Smooth muscle cell (in vitro differentiated cells): ENCODE measurements at regions not wholly inside any gene's neighbourhood (a gene's known extent, or its start where the extent isn't known, plus 50 kb on each side); places are given as distances from the start of the nearest gene placed in this dataset.

ENCODE experiments used
- DNase-seq: peaks from one replicate; lab custom pipeline; 2025; ENCODE audit not compliant: unreplicated experiment; lab: John Stamatoyannopoulos, UW
- H2AFZ ChIP-seq: fragments of 200-600 bp; sonication (generic); 2 replicates; pipeline ENCODE4 v1.6.0; 2016; ENCODE audit warnings: antibody characterized with exemption, low read depth, mild to moderate bottlenecking
- H3F3A ChIP-seq: fragments of 200-600 bp; sonication (generic); 2 replicates; pipeline ENCODE4 v1.6.0; 2017; ENCODE audit warnings: antibody characterized with exemption, low read depth
- H3K27ac ChIP-seq: fragments of 200-600 bp; sonication (generic); 2 replicates; pipeline ENCODE4 v1.5.1; 2016; ENCODE audit warnings: low read depth, mild to moderate bottlenecking
- H3K27me3 ChIP-seq: fragments of 200-600 bp; sonication (generic); 2 replicates; pipeline ENCODE4 v1.6.1; 2016; ENCODE audit warnings: low read depth, mild to moderate bottlenecking
- H3K36me3 ChIP-seq: fragments of 200-600 bp; sonication (generic); 2 replicates; pipeline ENCODE4 v1.5.1; 2016; ENCODE audit warnings: low read depth
- H3K4me1 ChIP-seq: fragments of 200-600 bp; sonication (generic); 2 replicates; pipeline ENCODE4 v1.5.1; 2016; ENCODE audit warnings: low read depth
- H3K4me2 ChIP-seq: fragments of 200-600 bp; sonication (generic); 2 replicates; pipeline ENCODE4 v1.6.0; 2016; ENCODE audit warnings: mild to moderate bottlenecking
- H3K4me3 ChIP-seq: fragments of 200-600 bp; sonication (generic); 2 replicates; pipeline ENCODE4 v1.5.1; 2016; ENCODE audit warnings: mild to moderate bottlenecking
- H3K79me2 ChIP-seq: fragments of 200-600 bp; sonication (generic); 2 replicates; pipeline ENCODE4 v1.6.0; 2016; ENCODE audit warnings: low read depth, mild to moderate bottlenecking
- H3K9ac ChIP-seq: fragments of 200-600 bp; sonication (generic); 2 replicates; pipeline ENCODE4 v1.6.0; 2016; ENCODE audit warnings: low read depth
- H3K9me3 ChIP-seq: fragments of 200-600 bp; sonication (generic); replicated peaks from 2 replicates; pipeline ENCODE4 v1.5.1; 2016; ENCODE audit warnings: low read depth
- H4K20me1 ChIP-seq: fragments of 200-600 bp; sonication (generic); 2 replicates; pipeline ENCODE4 v1.6.0; 2016; ENCODE audit warnings: low read depth
- WGBS: methylation state at CpG from one replicate; pipeline ENCODE4 v1.1.7; 2016; ENCODE audit warnings: low lambda C conversion rate; 5-methylcytosine and 5-hydroxymethylcytosine counted together
- TF ChIP-seq, protein P1 (sequence below): fragments of 200-600 bp; sonication (generic); IDR thresholded peaks from 2 replicates; pipeline ENCODE4 v1.5.1; 2017; ENCODE audit warnings: borderline replicate concordance, mild to moderate bottlenecking, antibody characterized with exemption; ENCODE audit not compliant: insufficient read depth, poor library complexity, severe bottlenecking

DNA sequence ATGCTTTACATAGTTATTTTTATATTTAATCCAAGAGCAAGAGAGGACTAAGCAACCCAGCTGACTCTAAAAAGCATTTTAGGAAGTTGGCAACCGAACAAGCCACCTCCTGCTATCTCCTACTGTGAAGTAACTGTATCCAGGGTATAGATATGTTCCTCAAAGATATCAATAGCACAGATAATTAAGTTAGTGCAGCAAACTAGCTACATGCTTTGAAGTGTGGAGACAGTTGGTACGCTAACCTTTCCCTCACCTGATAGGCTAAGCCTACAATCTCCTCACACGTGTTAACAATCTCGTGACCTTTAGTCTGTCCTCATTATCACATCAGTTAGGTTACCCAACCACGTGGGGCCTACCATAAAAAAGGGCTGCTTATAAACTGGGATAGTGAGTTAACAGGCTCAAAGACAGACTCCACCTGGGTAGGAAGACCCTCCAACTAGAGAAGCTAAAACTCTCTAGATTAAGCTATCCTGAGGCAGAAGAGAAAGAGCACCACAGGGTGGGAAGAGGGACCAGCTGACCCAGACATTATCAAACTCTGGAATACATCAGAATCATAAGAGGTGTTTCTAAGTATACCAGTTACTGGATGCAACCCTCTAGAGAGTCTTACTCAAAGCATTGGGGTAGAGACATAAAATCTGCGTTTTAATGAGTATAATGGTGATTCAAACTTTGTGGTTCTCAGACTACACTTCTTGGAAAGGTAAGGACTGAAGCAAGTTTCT is 340.1 kb upstream of the ESRRG start:
- WGBS = 51% methylated on average over 6 of the region's 6 CpGs
- no peaks in the 10 kb centered on the region for H3K36me3 ChIP-seq
- no peak overlapping the region for H3K27ac ChIP-seq
- DNase-seq = no peak
- H3F3A ChIP-seq = no peaks in the 10 kb centered on the region
- no peak overlapping the region for H3K4me2 ChIP-seq
- no peaks in the 10 kb centered on the region for H4K20me1 ChIP-seq
- H3K79me2 ChIP-seq = no peaks in the 10 kb centered on the region
- H3K4me3 ChIP-seq = no peak overlapping the region
- no peak overlapping the region for H2AFZ ChIP-seq
- H3K4me1 ChIP-seq = no peaks in the 10 kb centered on the region
- TF ChIP-seq, protein P1, sequence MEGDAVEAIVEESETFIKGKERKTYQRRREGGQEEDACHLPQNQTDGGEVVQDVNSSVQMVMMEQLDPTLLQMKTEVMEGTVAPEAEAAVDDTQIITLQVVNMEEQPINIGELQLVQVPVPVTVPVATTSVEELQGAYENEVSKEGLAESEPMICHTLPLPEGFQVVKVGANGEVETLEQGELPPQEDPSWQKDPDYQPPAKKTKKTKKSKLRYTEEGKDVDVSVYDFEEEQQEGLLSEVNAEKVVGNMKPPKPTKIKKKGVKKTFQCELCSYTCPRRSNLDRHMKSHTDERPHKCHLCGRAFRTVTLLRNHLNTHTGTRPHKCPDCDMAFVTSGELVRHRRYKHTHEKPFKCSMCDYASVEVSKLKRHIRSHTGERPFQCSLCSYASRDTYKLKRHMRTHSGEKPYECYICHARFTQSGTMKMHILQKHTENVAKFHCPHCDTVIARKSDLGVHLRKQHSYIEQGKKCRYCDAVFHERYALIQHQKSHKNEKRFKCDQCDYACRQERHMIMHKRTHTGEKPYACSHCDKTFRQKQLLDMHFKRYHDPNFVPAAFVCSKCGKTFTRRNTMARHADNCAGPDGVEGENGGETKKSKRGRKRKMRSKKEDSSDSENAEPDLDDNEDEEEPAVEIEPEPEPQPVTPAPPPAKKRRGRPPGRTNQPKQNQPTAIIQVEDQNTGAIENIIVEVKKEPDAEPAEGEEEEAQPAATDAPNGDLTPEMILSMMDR = no peak
- peaks cover 13% of the 10 kb centered on the region for H3K27me3 ChIP-seq
- no peaks in the 10 kb centered on the region for H3K9me3 ChIP-seq
- no peak overlapping the region for H3K9ac ChIP-seq

DNA sequence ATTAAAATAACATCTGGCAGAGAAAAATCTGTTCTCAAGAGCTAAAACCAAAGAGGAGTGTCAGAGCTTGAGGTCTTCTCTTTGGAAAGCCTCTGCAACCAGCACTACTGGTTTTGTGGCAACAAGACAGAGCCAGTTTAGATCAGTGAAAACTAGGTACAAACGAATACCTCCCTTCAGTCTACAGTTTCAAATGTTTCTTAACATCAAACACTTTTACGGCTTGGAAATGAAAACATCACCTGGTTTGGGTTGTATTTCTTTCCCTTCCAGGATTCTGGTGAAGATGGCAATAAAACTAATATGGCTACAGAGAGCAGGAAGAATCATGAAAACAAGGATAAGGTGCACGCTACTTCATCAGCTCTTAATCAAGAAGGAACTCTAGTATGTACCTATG is 339.4 kb upstream of the ESRRG start:
- Histone ChIP-seq H3K4me2 (no peak overlapping the region), H3K4me1 (no peaks in the 10 kb centered on the region), H2AFZ (no peak overlapping the region), H3K36me3 (no peaks in the 10 kb centered on the region), H3K4me3 (no peak overlapping the region), H3K27ac (no peak overlapping the region), H3K9ac (no peak overlapping the region), H3K9me3 (no peaks in the 10 kb centered on the region), H3K27me3 (peaks cover 13% of the 10 kb centered on the region), H3F3A (no peaks in the 10 kb centered on the region), H3K79me2 (no peaks in the 10 kb centered on the region), H4K20me1 (no peaks in the 10 kb centered on the region)
- 75% methylated on average over 3 of the region's 3 CpGs for WGBS
- TF ChIP-seq, protein P1 = no peak
- DNase-seq = no peak

DNA sequence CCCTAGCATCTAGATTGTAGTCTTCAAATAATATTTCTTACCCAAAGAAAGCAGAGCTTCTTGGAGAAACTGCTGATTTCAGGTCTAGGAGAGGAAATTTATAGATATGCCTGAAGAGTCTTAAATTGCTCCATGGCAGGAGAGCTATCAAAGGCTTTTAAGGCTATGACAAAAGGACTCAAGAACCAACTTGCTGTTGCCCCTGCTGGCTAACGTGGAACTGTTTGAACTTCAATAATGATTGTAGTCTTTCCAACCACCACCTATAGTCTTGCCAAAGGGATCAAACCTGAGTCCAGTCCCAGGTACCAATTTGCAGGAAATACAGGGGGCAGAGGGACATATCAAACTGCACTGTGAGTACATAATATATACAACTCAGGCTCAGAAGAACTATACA is 336.2 kb upstream of the ESRRG start:
- Histone ChIP-seq H3K4me3 (no peak overlapping the region), H4K20me1 (no peaks in the 10 kb centered on the region), H3K27me3 (peaks cover under 1% of the 10 kb centered on the region), H3F3A (no peaks in the 10 kb centered on the region), H3K79me2 (no peaks in the 10 kb centered on the region), H3K9ac (no peak overlapping the region), H3K4me1 (no peaks in the 10 kb centered on the region), H3K9me3 (no peaks in the 10 kb centered on the region), H2AFZ (no peak overlapping the region), H3K27ac (no peak overlapping the region), H3K36me3 (no peaks in the 10 kb centered on the region), H3K4me2 (no peak overlapping the region)
- WGBS = 27% methylated on average over 1 of the region's 1 CpG
- DNase-seq = no peak
- TF ChIP-seq, protein P1 = no peak

DNA sequence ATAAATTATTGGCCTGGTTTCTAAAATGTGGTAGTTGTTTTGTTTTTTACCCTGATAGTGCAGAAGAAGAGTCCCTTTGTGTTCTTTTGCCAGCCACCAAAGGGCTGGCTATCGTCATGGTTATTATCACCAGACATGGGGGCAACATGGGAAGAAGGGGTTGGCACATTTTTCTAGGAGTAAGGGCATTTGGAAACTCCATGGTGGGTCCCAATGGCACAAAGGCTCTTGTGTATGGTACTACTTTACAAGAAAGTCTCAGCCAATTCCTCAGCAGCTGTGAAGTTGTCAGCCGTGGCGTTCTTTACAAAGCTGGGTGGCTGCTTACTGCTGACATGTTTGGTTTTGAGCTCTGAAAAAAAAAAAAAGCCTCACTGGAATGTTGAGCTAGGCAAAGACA is 330.4 kb upstream of the ESRRG start:
- Histone ChIP-seq H3K36me3 (no peaks in the 10 kb centered on the region), H3K9me3 (no peaks in the 10 kb centered on the region), H3K4me3 (no peak overlapping the region), H3K4me1 (no peaks in the 10 kb centered on the region), H3K79me2 (no peaks in the 10 kb centered on the region), H3K27ac (no peak overlapping the region), H3K27me3 (no peaks in the 10 kb centered on the region), H2AFZ (no peak overlapping the region), H3K4me2 (no peak overlapping the region), H3F3A (no peaks in the 10 kb centered on the region), H4K20me1 (no peaks in the 10 kb centered on the region), H3K9ac (no peak overlapping the region)
- DNase-seq = no peak
- WGBS = 68% methylated on average over 3 of the region's 3 CpGs
- TF ChIP-seq, protein P1 = no peak
